ENCODE measurements at regions not wholly inside any gene's neighbourhood (a gene's known extent, or its start where the extent isn't known, plus 50 kb on each side); places are given as distances from the start of the nearest gene placed in this dataset.
"Not testable (repeated sequence)": the region's sequence is repeated elsewhere in the genome, so short reads cannot be mapped to it uniquely, and the experiment has no call there.

DNA sequence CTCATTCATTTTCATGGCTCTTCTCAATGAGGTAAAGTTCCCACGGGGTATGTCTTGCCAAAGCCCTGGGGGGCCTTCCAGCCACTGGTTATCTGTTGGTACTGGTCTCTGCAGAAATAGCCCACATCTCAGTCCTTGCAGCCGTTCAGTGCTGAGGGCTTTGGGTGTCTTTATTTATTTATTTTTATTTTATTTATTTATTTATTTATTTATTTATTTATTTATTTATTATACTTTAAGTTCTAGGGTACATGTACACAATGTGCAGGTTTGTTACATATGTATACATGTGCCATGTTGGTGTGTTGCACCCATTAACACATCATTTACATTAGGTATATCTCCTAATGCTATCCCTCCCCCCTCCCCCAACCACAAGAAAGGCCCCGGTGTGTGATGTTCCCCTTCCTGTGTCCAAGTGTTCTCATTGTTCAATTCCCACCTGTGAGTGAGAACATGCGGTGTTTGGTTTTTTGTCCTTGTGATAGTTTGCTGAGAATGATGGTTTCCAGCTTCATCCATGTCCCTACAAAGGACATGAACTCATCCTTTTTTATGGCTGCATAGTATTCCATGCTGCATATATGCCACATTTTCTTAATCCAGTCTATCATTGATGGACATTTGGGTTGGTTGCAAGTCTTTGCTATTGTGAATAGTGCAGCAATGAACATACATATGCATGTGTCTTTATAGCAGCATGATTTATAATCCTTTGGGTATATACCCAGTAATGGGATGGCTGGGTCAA lies 308.1 kb upstream of the B3GAT1 start:
- DNase-seq: not testable (repeated sequence)

DNA sequence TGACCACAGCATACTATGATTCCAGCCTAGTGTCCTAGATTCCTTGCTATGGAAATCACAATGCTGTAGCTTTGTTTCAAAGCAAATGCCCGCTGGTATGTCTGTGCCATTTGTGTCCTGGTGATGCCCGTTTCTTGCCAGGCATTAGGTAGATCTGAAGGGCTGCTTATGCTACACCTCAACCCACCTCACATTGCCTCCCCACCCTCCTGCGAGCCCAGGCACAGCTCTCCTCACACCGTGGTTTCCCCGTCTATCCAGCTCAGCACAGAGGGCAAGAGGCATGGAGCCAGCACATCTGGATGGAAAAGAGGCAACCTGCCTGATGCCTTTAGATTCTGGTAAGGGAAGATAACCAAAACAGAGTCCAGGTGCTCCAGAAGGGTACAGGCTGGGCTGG lies 307.4 kb upstream of the B3GAT1 start:
- no peak for DNase-seq

DNA sequence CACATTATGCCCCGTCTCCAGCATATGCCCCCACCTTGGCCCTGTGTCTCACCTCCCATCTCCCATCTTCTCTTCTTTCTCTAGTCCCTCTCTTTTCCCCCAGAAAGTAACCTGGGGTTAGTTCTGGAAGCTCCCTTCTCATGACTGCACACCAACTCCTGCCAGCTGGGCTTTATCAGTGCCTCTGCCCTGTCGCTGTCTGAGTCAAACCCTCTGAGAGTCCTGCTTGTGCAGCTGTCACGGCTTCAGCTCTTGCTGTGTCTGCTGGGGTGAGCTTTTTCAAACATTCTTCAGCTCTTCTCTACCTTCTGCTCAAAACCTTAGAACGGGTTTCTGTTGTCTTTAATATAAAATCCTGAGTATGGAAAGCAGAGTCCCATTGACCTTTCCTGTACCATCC lies 304.5 kb upstream of the B3GAT1 start:
- no peak for DNase-seq

DNA sequence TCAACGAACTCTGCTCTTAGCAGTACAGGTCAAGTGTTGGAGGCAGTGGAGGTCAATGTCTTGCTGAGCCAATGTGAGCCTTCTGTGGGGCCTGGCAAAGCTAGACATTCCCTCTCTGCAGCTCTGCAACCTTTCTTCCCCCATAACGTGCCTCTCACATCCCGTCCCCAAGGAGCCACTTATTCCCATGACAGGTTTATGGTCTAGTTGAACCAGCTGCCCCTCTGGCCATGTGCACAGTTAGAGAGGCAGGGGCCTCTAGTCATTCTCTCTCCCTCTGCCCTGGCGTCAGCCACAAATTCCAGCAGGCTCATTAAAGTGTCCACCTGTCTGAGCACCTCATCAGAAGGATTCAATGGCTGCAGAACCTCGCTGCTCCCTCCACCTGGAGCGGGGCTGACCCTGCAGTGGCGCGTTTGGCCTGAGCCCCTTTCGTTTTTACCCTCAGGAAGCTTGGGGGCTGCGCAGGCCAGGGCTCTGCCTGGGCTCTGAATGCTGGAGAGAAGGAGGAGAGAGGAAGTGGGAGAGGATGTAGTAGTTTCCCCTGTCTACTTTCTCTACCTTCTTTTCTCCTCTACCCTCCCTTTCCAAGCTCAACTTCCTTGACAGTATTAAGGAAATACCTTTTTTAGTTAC lies 302.1 kb upstream of the B3GAT1 start:
- DNase-seq: no peak

DNA sequence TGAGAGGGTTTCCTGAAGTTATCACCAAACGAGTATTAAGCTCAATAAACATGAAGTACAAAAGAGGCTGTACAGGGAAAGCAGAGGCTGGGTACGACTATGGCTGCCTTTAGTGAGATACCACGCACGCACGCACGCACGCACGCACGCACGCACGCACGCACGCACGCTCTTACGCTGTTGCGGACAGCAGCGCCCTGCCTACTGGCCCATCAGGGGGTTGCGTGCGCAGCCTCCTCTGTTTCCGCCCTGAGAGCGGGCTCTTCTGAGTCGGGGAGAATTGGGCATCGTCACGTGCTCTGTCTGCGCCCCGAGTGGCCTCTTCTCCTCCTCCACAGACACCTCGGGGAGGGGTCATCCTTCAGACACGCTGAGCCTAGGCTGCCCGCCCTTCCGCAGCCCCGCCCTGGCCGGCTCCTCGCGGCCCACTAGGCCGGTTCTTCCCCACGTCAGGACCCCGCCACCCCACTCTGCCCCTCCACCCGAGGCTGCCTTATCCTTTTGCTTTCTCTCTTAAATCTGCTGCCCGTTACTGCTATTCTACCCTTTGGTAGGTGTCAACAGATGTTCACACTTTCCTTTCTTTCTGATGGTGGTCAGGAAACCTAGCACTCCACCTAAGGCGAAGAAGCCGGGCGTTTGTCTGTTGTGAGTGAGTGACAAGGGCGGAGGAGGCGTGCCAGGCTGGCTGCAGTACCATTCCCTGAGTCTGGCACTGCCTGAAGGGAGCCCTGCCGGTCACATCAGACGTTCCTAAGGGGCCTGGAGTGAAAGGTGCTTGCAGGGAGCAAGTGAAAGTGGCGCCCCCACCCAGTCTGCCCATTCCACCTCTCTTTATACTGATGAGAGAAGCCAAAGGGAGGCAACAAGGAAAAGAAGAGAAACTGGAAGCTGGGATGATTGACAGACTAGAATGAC lies 300.4 kb upstream of the B3GAT1 start:
- DNase-seq: no peak

DNA sequence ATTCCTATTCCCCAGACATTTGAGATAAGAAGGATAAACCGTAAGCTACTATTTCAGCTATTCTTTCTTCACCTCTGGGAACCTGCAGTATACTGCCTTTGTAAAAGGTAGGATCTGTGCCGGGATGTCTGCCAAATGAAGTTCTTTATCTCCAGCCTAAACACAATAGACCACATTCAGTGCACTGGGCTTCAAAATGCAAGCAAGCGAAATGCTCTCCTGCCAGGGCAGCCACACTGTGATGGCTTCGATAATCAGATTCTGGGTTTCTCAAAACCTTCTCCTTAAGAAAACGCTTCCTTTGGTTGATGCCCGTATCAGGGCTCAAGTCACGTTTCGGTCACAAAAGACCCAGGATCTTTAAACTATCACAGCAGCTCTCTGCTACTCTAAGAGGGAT lies 299.5 kb upstream of the B3GAT1 start:
- DNase-seq: no peak

DNA sequence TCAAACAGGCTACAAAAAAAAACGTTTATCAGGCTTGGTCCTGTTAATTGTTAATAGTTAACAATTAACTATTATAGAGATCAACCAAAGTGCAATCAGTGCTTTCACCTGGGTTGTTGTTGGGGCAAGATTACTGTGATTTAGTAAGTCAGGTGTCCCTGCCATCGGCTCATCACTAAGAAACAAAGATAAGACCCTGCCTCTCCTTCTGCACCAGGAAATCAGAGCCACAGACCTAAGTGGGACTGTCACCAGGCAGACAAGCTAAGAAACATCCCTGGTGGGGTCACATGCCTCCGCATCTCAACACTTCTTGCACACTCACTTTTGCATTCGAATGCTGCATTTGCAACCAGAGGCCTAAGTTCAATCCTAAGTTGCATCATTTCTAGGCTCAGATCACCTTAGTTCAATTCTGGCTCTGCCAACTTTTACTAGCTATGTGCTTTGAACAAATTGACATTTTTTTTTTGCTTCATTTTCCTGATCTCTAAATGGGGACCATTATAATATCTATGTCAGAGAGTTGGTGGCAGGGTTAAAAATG lies 298.9 kb upstream of the B3GAT1 start:
- DNase-seq: no peak

DNA sequence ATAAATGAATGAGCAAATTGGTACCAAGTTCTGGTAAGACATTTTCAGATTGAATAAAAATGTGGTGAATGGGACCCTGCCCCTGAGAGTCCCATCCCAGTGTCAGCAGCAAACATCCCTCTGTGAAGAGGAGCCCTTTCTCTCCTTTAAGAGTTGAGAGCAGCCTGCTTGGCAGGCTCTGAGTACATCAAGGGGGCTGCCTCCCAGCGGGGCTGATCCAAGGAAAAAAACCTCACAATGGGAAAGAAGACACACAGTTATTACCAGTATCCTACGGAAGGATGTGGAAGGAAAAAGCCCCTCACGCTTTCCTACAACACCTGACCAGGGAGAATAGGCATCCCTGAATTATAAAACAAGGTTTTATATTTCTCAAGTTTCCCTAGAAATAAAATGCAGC lies 293.8 kb upstream of the B3GAT1 start:
- no peak for DNase-seq

DNA sequence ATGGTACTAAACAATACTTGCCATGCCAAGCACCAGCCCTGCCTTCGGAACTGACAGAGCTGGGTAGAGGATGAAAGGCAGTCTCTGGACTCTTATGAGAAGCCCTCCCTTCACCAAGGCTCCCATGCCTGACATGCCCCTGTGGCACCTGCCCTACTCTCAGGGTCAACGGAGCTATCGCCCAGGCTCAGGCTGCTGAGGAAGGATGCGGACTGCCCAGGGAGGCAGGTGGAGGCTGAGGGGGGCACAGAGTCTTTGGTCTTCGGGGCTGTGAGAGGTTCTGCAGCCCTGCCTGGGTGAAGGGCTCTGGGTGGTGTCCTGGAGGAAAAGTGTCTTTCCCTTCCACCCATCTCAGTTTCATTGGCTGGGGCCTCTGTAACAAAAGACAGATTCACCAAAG lies 290.8 kb upstream of the B3GAT1 start:
- DNase-seq: no peak

DNA sequence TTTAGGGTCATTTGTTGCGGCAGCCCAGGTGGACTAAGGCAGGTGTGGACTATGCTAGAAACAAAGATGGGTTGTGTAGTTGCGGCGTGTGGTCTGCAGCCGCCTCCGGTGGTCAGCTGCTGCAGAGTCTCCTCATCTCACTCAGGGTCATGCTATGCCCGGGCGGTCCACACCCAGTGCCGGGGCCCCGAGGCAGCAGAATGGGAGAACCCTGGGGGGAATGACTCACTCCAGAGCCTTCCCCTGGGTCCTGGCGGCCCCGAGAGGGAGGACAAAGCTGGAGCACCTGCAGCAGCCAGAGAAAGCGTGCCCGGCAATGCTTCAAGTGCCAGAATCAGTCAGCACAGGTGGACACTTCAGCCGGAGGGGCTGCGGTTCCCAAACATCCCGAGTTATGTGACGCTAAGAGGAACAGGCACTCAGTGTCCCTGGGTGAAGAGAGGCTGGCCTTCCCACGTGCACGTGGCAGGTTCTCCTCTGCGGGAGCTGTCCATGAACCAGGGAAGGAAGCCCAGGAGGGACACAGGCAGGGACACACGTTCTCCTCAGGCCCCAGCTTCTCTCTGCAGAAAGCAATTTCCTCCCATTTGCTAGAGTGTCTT lies 289.6 kb upstream of the B3GAT1 start:
- DNase-seq: no peak

DNA sequence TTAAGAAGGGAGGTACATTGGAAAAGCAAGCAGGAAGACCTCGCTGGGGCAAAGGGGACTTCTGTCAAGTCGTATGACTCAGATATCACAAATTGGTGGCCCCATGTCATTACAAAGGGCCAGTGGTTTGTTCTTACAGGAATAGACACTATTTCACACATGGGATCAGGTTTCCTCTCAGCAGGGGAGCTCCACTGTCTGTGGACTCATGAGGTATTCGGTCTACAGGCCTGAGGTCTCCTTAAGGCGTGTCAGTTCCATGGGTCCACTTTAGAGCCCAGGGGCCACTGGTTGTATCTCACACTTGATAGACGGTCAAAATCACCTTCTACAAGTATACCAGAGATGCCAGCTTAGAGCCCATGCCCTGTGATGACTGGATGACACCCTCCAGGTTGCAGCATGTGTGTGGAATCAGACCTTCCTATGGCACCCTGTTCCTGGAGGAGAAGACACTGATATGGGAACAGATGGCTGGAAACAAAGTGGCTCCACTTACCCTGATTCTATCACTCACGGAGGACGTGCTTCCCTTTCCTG lies 288.1 kb upstream of the B3GAT1 start:
- DNase-seq: no peak

DNA sequence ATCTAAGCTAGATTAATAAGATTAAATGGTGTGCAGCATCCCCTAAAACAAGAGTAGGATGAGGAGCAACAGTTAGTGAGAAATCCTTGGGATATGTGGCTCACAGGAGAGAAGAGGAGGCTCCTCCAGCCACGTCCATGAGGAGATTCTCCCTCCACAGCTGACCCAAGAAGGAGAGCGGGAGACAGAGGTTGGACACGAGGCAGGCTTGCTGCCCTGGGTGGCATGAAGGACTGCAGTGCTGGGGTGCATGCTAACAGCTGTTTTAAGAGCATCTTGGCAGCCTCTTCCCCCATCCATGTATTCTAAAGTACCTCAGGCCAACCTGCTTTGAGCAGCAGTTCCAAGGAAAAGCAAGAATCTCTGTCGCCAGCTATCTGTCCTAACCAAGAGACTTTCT lies 284.4 kb upstream of the B3GAT1 start:
- DNase-seq: no peak

DNA sequence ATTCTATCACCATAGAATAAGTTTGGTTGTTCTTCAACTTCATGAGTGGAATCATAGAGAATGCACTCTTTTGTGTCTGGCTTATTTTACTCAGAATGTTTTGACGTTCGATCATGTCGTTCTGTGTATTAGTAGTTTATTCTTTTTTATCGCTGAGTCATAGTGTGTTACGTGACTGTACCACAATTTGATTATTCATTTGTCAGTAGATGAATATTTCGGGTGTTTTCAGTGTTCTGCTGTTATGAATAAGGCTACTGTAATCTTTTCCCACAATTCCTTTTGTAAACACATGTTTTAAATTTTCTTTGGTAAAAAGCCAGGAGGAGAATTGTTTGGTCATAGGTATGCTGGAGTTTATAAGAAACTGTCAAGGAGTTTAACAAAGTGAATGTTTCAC lies 279.9 kb upstream of the B3GAT1 start:
- DNase-seq: no peak

DNA sequence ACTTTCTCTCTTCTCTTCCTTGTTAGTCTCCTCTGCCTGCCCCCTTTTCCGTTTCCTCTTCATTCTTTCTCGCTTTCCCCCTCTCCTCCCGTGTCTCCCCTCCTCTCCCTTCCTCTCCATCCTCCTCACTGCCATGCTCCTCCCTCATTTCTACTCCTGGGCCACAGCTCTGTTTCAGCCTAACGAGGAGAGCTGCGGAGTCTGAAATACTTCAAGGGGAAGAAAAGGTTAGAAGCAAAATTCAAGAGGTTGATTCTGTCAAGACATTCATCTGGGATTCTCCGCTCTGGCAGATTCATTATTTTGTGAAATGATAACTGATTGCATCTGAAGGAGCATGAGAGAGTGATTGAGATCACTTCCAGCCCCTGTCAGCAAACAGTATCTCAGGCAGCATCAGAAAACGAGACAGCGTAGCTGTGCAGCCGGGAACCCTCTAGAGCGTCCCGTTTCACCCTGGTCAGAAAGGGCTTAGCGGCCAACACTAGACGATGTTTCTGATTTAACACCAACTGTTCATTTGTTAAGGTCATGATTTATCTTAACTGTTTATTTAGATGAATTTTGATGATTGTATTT lies 279.3 kb upstream of the B3GAT1 start:
- no peak for DNase-seq

DNA sequence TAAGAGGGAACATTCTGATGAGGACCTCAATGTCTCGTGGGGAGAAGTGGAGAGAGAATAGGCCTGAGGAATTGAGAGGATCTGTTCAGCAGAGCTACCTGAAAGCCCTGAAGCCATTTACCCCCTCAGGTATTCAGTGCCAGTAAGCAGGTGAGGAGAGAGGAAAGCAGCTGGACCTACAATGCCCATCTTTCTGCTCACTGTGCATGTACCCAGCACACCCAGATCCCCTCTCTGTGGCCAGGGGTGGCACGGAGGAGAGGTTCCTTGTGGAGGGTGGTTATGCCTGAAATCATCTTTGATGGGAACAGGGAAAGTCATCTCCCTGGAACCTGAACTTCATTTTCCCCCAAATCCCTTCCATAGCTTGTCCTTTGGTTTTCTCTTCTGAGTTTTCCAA lies 277.8 kb upstream of the B3GAT1 start:
- DNase-seq: no peak

DNA sequence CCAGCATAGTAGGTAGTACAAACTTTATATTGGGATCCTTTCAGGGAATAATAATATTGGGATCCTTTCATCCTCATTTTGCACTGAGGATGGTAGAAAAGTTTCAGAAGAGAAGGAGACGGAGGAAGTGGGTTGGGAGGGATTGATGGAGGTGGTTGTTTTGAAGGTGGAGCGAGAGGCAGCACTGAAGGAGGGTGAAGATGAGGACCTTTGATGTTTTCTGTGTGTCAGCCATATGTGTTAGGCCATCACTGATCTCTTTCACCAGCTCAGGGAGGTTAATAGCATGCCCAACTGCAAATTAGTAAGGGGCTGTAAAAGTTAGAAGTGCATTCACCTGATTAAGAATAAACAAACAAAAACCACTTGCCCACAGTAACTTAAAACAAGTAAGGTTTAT lies 275.5 kb upstream of the B3GAT1 start:
- no peak for DNase-seq

DNA sequence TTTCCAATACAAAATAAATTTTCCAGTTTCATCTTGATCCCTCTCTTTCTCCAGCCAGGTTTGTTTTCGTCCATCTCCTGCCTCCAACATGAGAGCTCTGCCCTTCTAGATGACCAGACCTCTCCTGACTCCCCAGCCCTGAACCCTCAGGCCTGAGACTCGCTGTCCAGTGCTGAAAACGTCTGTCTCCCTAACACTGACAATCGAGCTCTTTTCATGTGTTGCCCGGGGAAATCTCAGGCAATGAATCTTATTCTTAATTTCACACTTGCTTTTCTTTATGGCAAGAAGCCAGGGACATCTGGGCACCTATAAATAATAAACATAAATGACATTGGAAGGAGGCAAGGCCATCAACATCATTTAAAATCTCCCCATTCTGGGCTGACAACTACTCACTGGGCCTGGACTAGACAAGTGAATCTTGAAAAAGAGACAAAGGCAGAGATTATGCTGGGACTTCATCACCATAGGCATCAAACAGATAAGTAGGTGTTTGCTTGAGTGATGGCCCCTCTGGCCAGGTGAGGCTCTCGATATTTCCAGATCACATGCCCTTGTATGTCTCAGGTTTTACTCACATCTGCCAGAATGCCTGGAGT lies 274.5 kb upstream of the B3GAT1 start:
- no peak for DNase-seq

DNA sequence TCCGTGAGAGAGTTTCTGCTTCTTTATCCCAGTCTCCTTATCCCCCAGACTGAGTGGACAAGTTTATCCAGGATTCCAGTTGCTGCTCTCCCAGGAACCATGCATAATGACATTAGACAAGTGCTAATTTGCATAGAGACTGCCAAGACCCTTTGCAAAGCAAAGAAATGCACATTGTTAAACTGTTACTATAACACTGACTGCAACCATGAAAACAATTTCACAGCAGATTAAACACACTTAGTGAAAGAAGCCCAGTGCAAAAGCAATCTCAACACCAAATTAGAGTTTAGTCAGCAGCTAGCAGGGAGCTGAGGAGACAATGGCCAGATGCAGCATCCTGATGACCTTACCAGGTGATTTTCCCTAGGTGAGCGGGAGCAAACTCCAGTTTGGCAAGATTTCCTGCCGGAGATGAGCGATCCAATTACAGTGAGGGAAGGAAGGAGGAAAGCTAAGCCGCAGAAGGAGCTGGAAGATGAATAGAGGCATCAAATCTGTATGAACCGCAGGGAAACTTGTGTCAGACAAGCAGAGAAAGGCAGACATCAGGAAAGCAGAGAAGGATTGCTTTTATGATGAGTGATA lies 273.8 kb upstream of the B3GAT1 start:
- DNase-seq: no peak

DNA sequence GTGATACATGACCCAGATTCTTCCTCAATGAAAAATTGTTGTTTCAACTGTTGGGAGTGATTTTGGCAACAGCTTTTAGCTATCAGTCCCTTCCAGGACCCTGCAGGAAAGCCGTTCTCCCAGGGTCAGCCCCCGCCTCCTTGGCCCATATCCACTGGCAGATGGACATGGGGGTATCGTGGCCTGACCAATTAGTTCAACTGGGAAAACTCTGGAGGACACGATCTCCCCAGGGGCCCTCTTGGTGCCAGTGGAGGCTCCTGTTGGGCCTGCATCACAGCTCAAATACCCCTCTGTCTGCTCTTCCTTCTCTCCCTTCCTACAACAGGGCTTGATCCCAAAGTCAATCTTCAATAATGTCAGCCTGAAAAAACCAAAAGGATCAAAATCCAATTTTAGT lies 272.5 kb upstream of the B3GAT1 start:
- DNase-seq: no peak

DNA sequence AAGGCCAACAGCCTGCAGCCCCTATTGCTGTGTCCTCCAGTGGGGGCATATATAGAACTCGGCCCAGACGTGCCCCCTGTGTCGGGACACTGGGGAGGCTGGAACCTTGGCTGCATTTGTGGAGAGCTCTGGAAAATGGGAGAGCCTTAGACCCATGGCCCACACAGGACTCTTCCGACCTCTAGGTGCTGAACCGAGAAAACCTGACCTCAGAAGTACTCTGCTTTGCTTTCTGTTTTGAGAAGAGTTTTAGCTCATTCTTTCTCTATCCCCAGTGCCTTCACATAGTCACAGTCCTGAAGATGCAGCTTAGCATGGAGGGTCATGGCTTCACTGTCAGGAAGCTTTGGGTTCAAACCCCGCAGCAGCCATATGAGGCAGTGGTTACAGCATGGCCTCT lies 271.8 kb upstream of the B3GAT1 start:
- no peak for DNase-seq

DNA sequence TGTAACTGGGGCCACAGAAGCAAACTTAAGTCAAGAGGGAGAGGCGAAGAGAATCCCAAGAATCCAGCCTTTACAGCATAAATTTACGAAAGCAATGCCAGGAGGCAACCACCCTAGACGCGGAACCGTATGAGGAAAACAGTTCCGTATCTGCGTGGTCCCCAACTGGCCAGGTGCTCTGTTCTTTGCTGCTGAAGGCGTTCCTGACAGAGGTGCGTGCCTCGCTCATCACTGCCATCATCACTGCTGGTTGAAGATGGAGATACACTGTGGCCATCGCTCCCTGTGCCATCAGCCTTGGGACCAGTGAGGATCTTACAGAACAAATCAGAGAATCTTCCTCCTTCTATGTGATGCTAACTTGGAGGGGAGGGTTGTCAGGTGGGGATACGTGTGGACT lies 270.5 kb upstream of the B3GAT1 start:
- no peak for DNase-seq

DNA sequence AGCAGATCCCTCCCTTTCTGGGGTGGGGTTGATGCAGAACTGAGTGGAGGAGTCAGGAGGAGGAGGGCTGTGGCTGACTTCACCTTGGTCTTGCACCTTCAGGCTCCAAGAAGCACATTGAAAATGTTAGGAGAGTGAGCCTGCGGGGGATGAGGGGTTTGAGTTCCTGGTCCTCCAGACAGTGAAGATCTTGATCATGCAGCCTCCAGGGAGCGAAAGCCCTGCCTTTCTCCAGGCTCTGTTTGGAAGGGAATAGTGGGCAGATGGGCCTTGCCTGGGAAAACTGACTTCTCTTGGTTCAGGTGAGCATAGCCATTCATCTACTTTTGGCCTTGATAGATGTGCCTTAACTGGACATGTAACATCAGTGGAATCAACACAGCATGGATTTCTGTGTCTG lies 267.6 kb upstream of the B3GAT1 start:
- no peak for DNase-seq
